Dedifferentiated amniotic fluid mesenchymal stem cell (primary cell): ENCODE measurements at regions not wholly inside any gene's neighbourhood (a gene's known extent, or its start where the extent isn't known, plus 50 kb on each side); places are given as distances from the start of the nearest gene placed in this dataset.
"Not testable (repeated sequence)": the region's sequence is repeated elsewhere in the genome, so short reads cannot be mapped to it uniquely, and the experiment has no call there.

ENCODE experiments used
- DNase-seq: peaks from one replicate; pipeline ENCODE4 v3.0.0-alpha.2; 2016; ENCODE audit errors: extremely low spot score

GRCh38 chr12:75805905-75806304 lies 225.7 kb downstream of the PHLDA1 start:
- DNase-seq: no peak

GRCh38 chr12:75805320-75805719 lies 226.3 kb downstream of the PHLDA1 start:
- DNase-seq: no peak

- DNase-seq: no peak
Measured at GRCh38 chr12:75798136-75798926, 233.2 kb downstream of the PHLDA1 start.

- DNase-seq: no peak
Measured at GRCh38 chr12:75795125-75795524, 236.5 kb downstream of the PHLDA1 start.

DNA sequence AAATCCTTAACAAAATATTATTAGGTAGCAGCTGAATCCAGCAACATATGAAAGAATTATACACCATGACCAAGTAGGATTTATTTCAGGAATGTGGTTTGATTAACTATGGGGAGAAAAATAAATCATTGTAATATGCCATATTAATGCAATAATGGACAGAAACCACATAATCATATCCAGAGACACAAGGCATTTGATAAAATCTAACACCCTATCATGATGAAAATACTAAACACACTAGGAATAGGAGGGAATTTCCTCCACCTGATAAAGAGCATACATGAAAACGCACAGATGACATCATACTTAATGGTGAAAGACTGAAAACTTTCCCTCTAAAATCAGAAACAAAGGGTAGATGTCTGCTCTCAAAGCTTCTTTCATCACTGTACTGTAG lies 238.9 kb downstream of the PHLDA1 start:
- no peak for DNase-seq

- DNase-seq: no peak
Measured at GRCh38 chr12:75790219-75790618, 241.4 kb downstream of the PHLDA1 start.

- DNase-seq: not testable (repeated sequence)
Measured at GRCh38 chr12:75787146-75787545, 244.4 kb downstream of the PHLDA1 start.

DNA sequence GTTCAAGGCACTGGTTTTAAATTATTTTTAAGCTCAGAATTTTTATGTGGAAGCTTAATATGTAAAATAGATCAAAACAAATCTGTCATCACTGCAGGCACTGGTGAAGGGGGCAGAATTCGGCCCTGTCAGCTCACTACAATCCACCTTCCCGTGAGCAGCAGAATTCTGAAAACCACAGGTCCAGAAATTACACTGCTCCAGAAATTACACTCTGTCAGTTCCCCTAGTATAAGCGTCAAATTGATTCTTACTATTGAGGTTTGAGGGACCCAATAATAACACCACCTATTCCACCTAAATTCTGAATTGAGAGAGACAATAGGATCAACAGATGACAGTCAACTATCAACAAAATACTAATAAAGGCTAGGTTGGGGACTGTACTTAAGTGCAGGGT lies 245.5 kb downstream of the PHLDA1 start:
- DNase-seq: no peak

DNA sequence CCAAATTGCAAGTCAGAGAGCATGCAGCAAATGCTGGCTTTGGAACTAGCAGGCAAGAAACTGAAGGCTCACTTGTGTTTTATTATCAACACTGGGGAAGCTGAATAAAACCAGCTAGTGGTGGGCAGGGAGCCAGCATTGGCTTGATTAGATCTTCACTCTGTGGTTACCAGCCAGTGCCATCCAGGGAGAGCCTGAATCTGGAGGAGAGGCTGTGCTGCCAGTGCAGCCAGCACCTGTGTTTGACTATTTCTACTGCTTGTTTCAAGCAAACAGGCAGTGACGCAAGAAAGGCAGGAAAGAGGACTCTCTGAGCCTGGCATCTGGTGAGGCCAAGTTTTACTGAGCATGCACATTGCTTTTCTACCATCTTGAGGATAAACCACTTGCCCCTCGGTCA lies 247.0 kb downstream of the PHLDA1 start:
- DNase-seq: no peak

DNA sequence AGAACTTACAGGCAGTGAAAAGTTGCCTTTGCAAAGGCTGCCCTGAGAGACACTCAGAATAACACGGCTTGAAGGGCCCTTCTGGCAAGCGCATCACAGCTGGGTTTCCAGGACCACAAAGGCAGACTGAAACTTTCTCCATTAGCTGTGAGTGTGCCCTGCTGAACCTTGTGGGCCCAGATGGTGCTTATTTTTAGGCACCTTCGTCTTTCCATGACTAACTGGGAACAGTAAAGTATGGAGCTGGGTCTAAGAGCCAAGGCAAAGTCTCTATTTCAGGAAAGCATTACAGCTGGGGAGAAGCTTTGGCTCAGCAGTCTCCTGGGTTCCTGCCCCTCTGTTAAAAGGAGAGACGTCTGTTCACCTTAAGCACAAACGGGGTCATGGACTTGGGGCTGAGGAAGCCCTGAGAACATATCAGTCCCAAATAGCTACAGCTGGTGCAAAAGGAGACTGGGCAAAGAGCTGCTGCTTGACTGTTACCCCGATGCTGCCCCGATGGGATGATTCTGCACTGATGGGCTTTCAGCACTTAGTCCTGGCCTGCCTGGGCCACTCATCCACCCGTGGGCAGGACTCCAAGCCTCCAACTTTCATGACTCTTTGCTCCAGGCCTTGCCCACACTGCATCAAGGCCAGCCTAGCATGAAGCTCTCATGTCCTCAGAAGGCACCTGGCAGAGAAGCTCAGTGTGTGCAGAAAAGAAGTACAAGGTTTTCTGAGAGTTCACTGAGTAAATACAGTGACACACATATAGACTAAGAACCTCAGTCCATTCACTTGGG lies 248.3 kb downstream of the PHLDA1 start:
- no peak for DNase-seq

DNA sequence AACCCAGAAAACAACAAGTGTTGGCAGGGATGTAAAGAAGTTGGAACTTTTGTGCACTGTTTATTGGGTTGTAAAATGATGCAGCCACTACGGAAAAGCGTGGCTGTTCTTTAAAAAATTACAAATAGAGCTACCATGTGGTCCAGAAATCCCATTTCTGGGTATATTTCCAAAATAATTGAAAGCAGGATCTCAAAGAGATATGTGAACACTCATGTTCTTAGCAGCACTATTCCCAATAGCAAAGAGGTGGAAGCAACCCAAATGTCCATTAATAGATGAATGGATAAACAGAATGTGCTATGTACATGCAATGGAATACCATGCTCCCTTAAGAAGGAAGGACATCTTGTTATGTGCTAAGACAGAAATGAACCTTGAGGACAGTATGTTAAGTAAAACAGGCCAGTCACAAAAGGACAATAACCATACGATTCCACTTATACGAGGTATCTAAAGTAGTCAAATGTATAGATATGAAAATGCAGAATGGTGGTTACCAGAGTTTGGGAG lies 249.5 kb downstream of the PHLDA1 start:
- no peak for DNase-seq

GRCh38 chr12:75781532-75782046 lies 250.0 kb downstream of the PHLDA1 start:
- DNase-seq: peak; percentile 29

DNA sequence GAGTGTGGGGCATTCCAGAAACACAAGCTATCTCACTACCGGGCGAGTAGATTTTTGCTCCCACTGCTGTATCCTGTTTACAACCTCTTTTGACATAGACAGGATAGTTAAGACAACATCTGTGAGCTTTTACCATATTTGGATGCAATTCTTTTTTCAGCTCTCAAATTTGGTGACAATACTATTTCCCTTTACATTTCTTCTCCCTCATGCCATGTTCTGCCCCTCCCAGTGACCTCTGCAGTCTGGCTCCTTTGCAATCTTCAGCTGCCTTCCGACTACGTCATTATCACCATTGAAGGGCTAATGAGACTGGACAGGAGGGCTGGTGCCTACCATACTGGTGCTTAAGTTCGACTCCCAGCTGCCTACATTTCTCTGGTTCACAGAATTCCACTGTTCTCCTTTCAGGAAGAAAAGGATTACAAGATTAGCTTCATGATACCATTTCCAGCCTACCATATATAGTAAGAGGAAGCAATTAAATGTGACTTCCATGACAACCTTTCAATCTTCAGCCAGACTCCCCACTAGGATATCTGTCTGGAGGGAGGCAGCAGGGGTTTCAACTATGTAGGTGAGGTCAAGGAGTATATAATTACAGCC lies 251.6 kb downstream of the PHLDA1 start:
- no peak for DNase-seq

- DNase-seq: no peak
Measured at GRCh38 chr12:75774261-75775052, 257.1 kb downstream of the PHLDA1 start.

DNA sequence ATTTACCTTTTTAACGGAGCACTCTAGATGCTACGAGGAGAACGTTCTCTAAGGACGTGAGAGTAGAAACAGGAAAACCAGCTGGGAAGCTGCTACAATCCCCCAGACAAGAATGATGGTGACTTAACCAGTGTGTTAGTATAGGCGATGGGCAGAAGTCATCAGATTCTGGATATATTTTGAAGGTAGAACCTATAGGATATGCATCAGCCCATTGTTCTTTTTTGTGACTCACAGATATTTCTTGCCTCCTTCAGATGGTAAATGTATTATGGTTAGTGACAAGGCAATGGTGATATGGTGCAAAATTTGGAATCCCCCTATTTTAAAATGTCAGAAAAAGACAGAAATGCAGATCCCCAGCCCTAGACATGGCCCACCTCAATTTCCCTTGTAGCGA lies 258.2 kb downstream of the PHLDA1 start:
- no peak for DNase-seq

DNA sequence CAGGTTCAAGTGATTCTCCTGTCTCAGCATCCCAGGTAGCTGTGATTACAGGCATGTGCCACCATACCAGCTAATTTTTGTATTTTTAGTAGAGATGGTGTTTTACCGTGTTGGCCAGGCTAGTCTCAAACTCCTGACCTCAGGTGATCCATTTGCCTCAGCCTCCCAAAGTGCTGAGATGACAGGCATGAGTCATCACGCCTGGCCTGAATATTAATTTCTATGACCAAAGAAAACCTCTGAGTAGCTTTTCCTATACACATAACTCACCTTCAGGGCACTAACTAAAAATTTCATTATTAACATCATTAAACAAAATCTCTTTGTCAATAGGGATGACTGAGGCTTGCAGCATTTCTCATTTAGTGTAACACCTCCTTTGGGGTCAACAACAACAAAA lies 259.6 kb upstream of the KRR1 start:
- DNase-seq: no peak

DNA sequence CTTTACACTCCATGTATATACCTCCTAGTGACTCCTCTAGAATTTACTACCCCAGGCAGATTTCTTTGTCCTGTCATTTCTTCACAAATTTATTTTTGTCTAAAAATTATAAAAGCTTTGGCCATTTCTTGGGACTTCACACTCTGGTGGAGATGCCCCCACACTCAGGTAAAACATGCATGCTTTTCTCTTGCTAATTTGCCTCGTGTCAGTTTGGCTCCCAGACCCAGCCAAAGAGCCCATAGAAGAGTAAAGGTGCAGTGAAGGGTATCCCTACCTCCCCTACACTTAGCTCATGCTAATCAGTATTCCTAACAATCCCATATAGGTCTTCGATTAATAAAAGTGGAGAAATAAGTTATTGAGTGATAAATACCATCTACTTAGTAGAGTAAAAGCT lies 256.5 kb upstream of the KRR1 start:
- no peak for DNase-seq

DNA sequence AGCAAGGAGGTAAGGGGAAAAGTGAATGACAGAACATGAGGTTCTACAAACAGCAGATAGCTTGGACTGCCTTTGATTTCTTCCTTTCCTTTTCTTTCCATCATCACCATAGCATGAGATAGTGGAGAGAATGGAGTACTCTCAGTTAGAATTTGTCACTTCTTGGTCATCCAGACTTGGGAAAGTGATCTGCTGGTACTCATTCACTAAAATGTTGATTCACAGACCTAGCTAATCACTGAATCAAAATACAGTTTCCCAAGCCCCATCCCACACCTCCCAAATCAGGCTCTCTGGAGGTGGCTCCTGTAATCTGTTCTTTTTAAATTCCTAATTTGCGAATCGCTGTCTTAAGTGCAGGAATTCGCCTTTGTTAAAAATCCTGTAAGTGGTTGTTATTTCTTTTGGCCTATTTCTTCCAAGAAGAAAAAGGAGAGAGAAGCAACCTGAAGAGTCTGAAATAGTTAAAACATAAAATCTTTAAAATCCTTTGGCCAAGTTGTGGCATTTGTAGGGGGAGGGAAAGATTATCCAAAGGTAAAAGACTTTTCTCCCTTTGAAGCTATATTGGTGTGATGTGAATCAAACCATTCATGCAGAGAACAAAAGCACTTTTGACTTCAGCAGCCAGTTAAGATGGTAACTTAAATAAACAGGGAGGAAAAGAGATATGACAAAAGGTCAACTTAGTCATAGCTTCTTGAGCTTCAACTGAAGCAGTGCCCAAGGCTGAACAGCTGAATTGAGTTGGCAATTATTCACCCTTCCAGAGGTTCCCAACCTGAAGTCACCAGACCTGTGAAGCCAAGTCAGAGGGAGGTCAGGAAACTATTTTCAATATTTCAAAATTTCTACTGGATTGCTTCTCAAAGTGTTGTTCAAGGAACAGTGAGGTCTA lies 255.1 kb upstream of the KRR1 start:
- DNase-seq: no peak

GRCh38 chr12:75765170-75766059 lies 254.0 kb upstream of the KRR1 start:
- DNase-seq: no peak
